MCF 10A (cell line): ENCODE measurements at regions not wholly inside any gene's neighbourhood (a gene's known extent, or its start where the extent isn't known, plus 50 kb on each side); places are given as distances from the start of the nearest gene placed in this dataset.

Source experiments
- BruUV-seq: library from RNA; stranded (reverse); fragments of 400-500 nt; replicated peaks from 2 replicates; lab custom pipeline; 2021; lab: Mats Ljungman, UMichigan
- CTCF ChIA-PET: fragments of 300-600 bp; sonication (Branson Sonifier 250); formaldehyde crosslinking; extraction: SDS; loops from one replicate; lab custom pipeline; 2021; ENCODE audit warnings: antibody characterized with exemption, inconsistent platforms; lab: Yijun Ruan, JAX
- POLR2A ChIA-PET: fragments of 300-600, 350-650 bp; sonication (Branson Sonifier 250); formaldehyde crosslinking; extraction: SDS; loops from one replicate; lab custom pipeline; 2020; ENCODE audit warnings: antibody characterized with exemption, inconsistent platforms; lab: Yijun Ruan, JAX
- DNase-seq: peaks from one replicate; pipeline ENCODE4 v3.0.0-alpha.2; 2018; ENCODE audit not compliant: unreplicated experiment
- H3K27ac Mint-ChIP-seq: one replicate; pipeline ENCODE4 v1.8.0; 2022; ENCODE audit warnings: mild to moderate bottlenecking, low read depth, mixed read lengths; ENCODE audit not compliant: unreplicated experiment
- H3K27me3 Mint-ChIP-seq: one replicate; pipeline ENCODE4 v1.8.0; 2022; ENCODE audit warnings: mixed read lengths; ENCODE audit not compliant: insufficient read depth, unreplicated experiment
- H3K36me3 Mint-ChIP-seq: one replicate; pipeline ENCODE4 v1.8.0; 2022; ENCODE audit warnings: mild to moderate bottlenecking, moderate library complexity, mixed read lengths; ENCODE audit not compliant: insufficient read depth, unreplicated experiment
- H3K4me1 Mint-ChIP-seq: one replicate; pipeline ENCODE4 v1.8.0; 2022; ENCODE audit warnings: mixed read lengths; ENCODE audit not compliant: insufficient read depth, unreplicated experiment
- H3K4me3 Mint-ChIP-seq: one replicate; pipeline ENCODE4 v1.8.0; 2022; ENCODE audit warnings: mild to moderate bottlenecking, moderate library complexity, mixed read lengths; ENCODE audit not compliant: unreplicated experiment
- H3K9me3 Mint-ChIP-seq: one replicate; pipeline ENCODE4 v1.8.0; 2022; ENCODE audit warnings: mixed read lengths; ENCODE audit not compliant: unreplicated experiment
- intact Hi-C: fragments of 100-400 bp; cut with micrococcal nuclease; formaldehyde crosslinking; loops from 2 replicates; pipeline ENCODE4 v1.14.1; 2022
- TF ChIP-seq, protein P1 (sequence below): fragments of 200-600 bp; IDR thresholded peaks from one replicate; pipeline ENCODE4 v1.8.0; 2022; ENCODE audit warnings: antibody characterized with exemption, mild to moderate bottlenecking; ENCODE audit not compliant: unreplicated experiment

DNA sequence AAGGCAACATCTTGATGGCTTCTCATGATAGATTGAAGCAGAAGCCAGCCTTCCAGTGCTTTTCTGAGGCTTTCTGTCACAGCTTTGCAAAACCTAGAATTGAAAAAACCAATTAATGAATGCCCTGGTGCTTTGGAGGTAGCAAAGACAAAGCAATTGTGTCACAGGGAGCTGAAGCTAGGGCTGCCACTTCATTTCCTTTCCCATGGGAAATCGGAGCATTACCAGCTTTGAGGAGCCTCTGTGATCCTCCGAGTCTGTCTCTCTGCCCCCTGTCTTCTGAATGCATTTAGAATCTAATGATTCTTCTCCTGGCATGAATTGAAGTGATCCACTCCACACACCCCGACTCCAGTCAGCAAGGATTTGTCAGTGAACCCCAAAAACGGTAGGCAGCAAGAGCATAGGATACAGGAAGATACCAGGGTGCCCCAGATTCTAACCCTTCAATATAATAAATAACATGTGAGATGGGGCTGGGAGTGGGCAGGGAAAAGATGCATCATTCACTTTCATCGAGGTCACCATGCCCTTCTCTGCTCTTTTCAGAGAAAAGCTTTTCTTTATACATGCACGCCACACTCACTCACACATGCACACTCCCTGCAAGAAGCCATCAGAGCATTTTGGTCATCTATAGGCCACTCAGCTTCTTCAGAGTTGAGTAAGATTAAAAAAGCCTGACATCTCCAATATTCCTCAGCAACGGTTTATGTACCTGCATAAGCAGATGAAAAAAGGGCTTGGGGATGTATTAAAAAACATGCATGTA is 247.7 kb upstream of the ZNF462 start:
- Mint-ChIP-seq H3K27me3 (no peaks in the 10 kb centered on the region), H3K36me3 (no peaks in the 10 kb centered on the region), H3K4me1 (peaks cover 5% of the 10 kb centered on the region), H3K9me3 (peaks cover 7% of the 10 kb centered on the region), H3K27ac (no peak overlapping the region), H3K4me3 (no peak overlapping the region)
- DNase-seq: no peak
- ChIA-PET POLR2A (no interaction called here), CTCF (interaction anchor here (0.8 kb wide), 1 partner anchor 249 kb away, joined by 4 read pairs; no protein-coding TSS in a partner anchor)
- TF ChIP-seq, protein P1, sequence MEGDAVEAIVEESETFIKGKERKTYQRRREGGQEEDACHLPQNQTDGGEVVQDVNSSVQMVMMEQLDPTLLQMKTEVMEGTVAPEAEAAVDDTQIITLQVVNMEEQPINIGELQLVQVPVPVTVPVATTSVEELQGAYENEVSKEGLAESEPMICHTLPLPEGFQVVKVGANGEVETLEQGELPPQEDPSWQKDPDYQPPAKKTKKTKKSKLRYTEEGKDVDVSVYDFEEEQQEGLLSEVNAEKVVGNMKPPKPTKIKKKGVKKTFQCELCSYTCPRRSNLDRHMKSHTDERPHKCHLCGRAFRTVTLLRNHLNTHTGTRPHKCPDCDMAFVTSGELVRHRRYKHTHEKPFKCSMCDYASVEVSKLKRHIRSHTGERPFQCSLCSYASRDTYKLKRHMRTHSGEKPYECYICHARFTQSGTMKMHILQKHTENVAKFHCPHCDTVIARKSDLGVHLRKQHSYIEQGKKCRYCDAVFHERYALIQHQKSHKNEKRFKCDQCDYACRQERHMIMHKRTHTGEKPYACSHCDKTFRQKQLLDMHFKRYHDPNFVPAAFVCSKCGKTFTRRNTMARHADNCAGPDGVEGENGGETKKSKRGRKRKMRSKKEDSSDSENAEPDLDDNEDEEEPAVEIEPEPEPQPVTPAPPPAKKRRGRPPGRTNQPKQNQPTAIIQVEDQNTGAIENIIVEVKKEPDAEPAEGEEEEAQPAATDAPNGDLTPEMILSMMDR: no peak
- no TSS peak for BruUV-seq
- intact Hi-C loops: no loop called here

DNA sequence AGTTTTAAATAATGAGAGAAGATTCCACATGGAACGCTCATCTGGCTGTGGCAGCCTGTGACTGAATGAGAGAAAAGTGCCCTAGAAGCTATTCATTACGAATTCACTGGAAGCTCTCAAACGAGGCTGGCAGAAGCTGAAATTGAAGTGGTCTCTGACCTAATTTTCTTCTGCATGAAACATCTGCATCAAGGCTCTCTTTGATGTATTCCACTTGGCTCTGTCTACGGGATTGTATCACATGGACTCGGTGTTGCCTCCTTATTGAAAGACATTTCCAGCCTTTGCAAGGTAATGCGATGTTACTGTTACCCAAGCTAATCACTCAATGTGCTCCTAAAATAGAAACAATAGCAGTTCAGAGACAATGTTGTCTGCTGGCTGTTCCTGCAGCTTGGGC is 246.9 kb upstream of the ZNF462 start:
- Mint-ChIP-seq H3K27me3 (no peaks in the 10 kb centered on the region), H3K36me3 (no peaks in the 10 kb centered on the region), H3K4me1 (peaks cover 5% of the 10 kb centered on the region), H3K4me3 (no peak overlapping the region), H3K9me3 (peaks cover 4% of the 10 kb centered on the region), H3K27ac (no peak overlapping the region)
- no TSS peak for BruUV-seq
- ChIA-PET CTCF (no interaction called here), POLR2A (no interaction called here)
- DNase-seq: no peak
- intact Hi-C loops: no loop called here
- TF ChIP-seq, protein P1: no peak

DNA sequence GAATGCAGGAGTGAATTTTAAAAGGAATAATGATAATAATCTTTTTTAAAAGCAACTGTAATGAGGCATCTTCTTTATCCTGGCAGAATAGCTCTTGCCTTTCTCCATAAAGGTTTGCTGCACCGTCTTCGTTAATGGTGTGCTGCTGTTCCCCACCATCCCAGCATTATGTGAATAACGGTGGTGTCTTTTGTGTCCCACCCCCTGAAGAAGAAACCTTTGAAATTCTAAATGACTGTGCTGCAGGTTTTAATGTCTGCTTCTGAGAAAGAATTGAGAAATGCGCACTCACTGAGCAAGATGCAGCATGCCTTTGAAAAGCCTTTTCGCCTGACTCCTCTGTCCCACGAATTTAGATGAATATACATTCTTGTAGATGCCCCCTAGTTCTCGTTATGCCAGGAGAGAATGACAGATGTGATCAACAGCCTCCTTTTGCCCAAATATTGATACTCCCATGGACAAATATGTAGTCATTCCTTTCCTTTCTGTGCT is 246.1 kb upstream of the ZNF462 start:
- TF ChIP-seq, protein P1: no peak
- no TSS peak for BruUV-seq
- H3K4me3 Mint-ChIP-seq: no peak overlapping the region
- ChIA-PET CTCF (interaction anchor here (0.7 kb wide), 1 partner anchor 1841 kb away, joined by 5 read pairs; no protein-coding TSS in a partner anchor), POLR2A (no interaction called here)
- intact Hi-C loops: no loop called here
- no peak for DNase-seq
- H3K4me1 Mint-ChIP-seq: peaks cover 5% of the 10 kb centered on the region
- no peaks in the 10 kb centered on the region for H3K9me3 Mint-ChIP-seq
- no peak overlapping the region for H3K27ac Mint-ChIP-seq
- no peaks in the 10 kb centered on the region for H3K36me3 Mint-ChIP-seq
- H3K27me3 Mint-ChIP-seq: no peaks in the 10 kb centered on the region

DNA sequence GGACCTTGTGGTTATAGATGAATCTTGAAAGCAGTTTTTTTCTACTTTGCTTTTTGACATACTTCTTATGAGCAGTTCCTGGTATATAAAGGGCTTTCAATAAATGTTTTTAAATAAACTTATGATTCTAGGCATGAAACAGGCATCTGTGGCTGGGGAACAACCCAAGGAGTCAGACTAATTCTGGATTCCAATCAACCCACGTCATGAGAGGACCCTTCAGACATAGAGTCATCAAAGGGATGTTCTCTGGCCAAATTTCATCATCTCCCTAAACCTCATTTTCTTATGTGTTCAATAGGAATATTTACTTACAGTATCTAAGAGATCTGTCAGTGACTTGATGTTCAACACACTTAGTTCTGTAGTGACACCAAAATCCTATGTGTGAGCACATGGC is 243.8 kb upstream of the ZNF462 start:
- TF ChIP-seq, protein P1: no peak
- Mint-ChIP-seq H3K27me3 (no peaks in the 10 kb centered on the region), H3K4me3 (no peak overlapping the region), H3K9me3 (no peaks in the 10 kb centered on the region), H3K4me1 (no peaks in the 10 kb centered on the region), H3K27ac (no peak overlapping the region), H3K36me3 (no peaks in the 10 kb centered on the region)
- intact Hi-C loops: no loop called here
- ChIA-PET POLR2A (no interaction called here), CTCF (interaction anchor here (0.6 kb wide), 1 partner anchor 1366 kb away, joined by 3 read pairs; no protein-coding TSS in a partner anchor)
- peak; percentile 18 for DNase-seq
- no TSS peak for BruUV-seq
